ENCODE measurements at regions not wholly inside any gene's neighbourhood (a gene's known extent, or its start where the extent isn't known, plus 50 kb on each side); places are given as distances from the start of the nearest gene placed in this dataset.

GRCh38 chr20:58600756-58601155, 50.3 kb upstream of the STX16 start:
- Mint-ChIP-seq H3K4me3 (no peak overlapping the region), H3K27ac (no peak overlapping the region), H3K9me3 (no peaks in the 10 kb centered on the region), H3K27me3 (peaks cover 2% of the 10 kb centered on the region), H3K36me3 (no peaks in the 10 kb centered on the region), H3K4me1 (no peaks in the 10 kb centered on the region)
- no peak for ATAC-seq (ENCODE audit: low read depth)
- POLR2A ChIA-PET, result no interaction called here
- no peak for DNase-seq

GRCh38 chr20:58599966-58600365, 51.1 kb upstream of the STX16 start:
- H3K27ac Mint-ChIP-seq, result no peak overlapping the region
- DNase-seq, result no peak
- no peaks in the 10 kb centered on the region for H3K36me3 Mint-ChIP-seq
- POLR2A ChIA-PET, result no interaction called here
- H3K4me1 Mint-ChIP-seq, result no peaks in the 10 kb centered on the region
- no peak for ATAC-seq (ENCODE audit: low read depth)
- H3K9me3 Mint-ChIP-seq, result no peaks in the 10 kb centered on the region
- no peak overlapping the region for H3K4me3 Mint-ChIP-seq
- peaks cover 2% of the 10 kb centered on the region for H3K27me3 Mint-ChIP-seq

GRCh38 chr20:58598211-58599015, 52.7 kb upstream of the STX16 start:
- Mint-ChIP-seq H3K4me3 (no peak overlapping the region), H3K27ac (no peak overlapping the region), H3K27me3 (peaks cover 2% of the 10 kb centered on the region), H3K4me1 (no peaks in the 10 kb centered on the region), H3K9me3 (no peaks in the 10 kb centered on the region), H3K36me3 (no peaks in the 10 kb centered on the region)
- DNase-seq, result no peak
- ATAC-seq (ENCODE audit: low read depth), result no peak
- POLR2A ChIA-PET, result no interaction called here

- DNase-seq, result no peak
- H3K27me3 Mint-ChIP-seq, result peaks cover 2% of the 10 kb centered on the region
- H3K4me3 Mint-ChIP-seq, result no peak overlapping the region
- POLR2A ChIA-PET, result no interaction called here
- no peak for ATAC-seq (ENCODE audit: low read depth)
- H3K4me1 Mint-ChIP-seq, result no peaks in the 10 kb centered on the region
- H3K27ac Mint-ChIP-seq, result no peak overlapping the region
- H3K9me3 Mint-ChIP-seq, result no peaks in the 10 kb centered on the region
- H3K36me3 Mint-ChIP-seq, result no peaks in the 10 kb centered on the region
Measured at GRCh38 chr20:58597249-58597891, 53.7 kb upstream of the STX16 start.

GRCh38 chr20:58596750-58597248, 54.3 kb upstream of the STX16 start:
- no peaks in the 10 kb centered on the region for H3K9me3 Mint-ChIP-seq
- H3K4me1 Mint-ChIP-seq, result no peaks in the 10 kb centered on the region
- POLR2A ChIA-PET, result no interaction called here
- no peaks in the 10 kb centered on the region for H3K36me3 Mint-ChIP-seq
- DNase-seq (no peak), ATAC-seq (ENCODE audit: low read depth) (no peak)
- H3K4me3 Mint-ChIP-seq, result no peak overlapping the region
- peaks cover 2% of the 10 kb centered on the region for H3K27me3 Mint-ChIP-seq
- H3K27ac Mint-ChIP-seq, result no peak overlapping the region

GRCh38 chr20:58596244-58596643, 54.8 kb upstream of the STX16 start:
- POLR2A ChIA-PET, result no interaction called here
- Mint-ChIP-seq H3K4me3 (no peak overlapping the region), H3K27ac (no peak overlapping the region), H3K9me3 (no peaks in the 10 kb centered on the region), H3K4me1 (no peaks in the 10 kb centered on the region), H3K27me3 (peaks cover 2% of the 10 kb centered on the region), H3K36me3 (no peaks in the 10 kb centered on the region)
- DNase-seq, result no peak
- ATAC-seq (ENCODE audit: low read depth), result no peak

GRCh38 chr20:58595167-58595566, 55.9 kb upstream of the STX16 start:
- H3K36me3 Mint-ChIP-seq, result no peaks in the 10 kb centered on the region
- no peak overlapping the region for H3K27ac Mint-ChIP-seq
- no peak for DNase-seq
- H3K9me3 Mint-ChIP-seq, result no peaks in the 10 kb centered on the region
- no peak overlapping the region for H3K4me3 Mint-ChIP-seq
- POLR2A ChIA-PET, result no interaction called here
- H3K27me3 Mint-ChIP-seq, result peaks cover 2% of the 10 kb centered on the region
- H3K4me1 Mint-ChIP-seq, result no peaks in the 10 kb centered on the region
- no peak for ATAC-seq (ENCODE audit: low read depth)

GRCh38 chr20:58593880-58594638, 57.0 kb upstream of the STX16 start:
- DNase-seq (no peak), ATAC-seq (ENCODE audit: low read depth) (no peak)
- Mint-ChIP-seq H3K27ac (no peak overlapping the region), H3K36me3 (no peaks in the 10 kb centered on the region), H3K4me3 (no peak overlapping the region), H3K4me1 (no peaks in the 10 kb centered on the region), H3K9me3 (no peaks in the 10 kb centered on the region), H3K27me3 (peaks cover 2% of the 10 kb centered on the region)
- POLR2A ChIA-PET, result no interaction called here

GRCh38 chr20:58592076-58592695, 58.9 kb upstream of the STX16 start:
- ATAC-seq (ENCODE audit: low read depth), result no peak
- H3K36me3 Mint-ChIP-seq, result no peaks in the 10 kb centered on the region
- POLR2A ChIA-PET, result no interaction called here

GRCh38 chr20:58590679-58591473, 60.2 kb upstream of the STX16 start:
- DNase-seq (no peak), ATAC-seq (ENCODE audit: low read depth) (no peak)
- POLR2A ChIA-PET, result no interaction called here

More at GRCh38 chr20:58592076-58592695, 58.9 kb upstream of the STX16 start:
- Mint-ChIP-seq H3K27me3 (peaks cover under 1% of the 10 kb centered on the region), H3K9me3 (no peaks in the 10 kb centered on the region), H3K4me3 (no peak overlapping the region), H3K27ac (no peak overlapping the region), H3K4me1 (no peaks in the 10 kb centered on the region)
- DNase-seq, result no peak

GRCh38 chr20:58587467-58587866, 63.6 kb upstream of the STX16 start:
- Mint-ChIP-seq H3K4me1 (no peaks in the 10 kb centered on the region), H3K36me3 (no peaks in the 10 kb centered on the region), H3K4me3 (no peak overlapping the region), H3K9me3 (peaks cover 5% of the 10 kb centered on the region), H3K27ac (no peak overlapping the region), H3K27me3 (peaks cover 8% of the 10 kb centered on the region)
- ATAC-seq (ENCODE audit: low read depth) (no peak), DNase-seq (no peak)
- POLR2A ChIA-PET, result no interaction called here

More at GRCh38 chr20:58590679-58591473, 60.2 kb upstream of the STX16 start:
- no peaks in the 10 kb centered on the region for H3K4me1 Mint-ChIP-seq
- no peak overlapping the region for H3K27ac Mint-ChIP-seq
- no peaks in the 10 kb centered on the region for H3K36me3 Mint-ChIP-seq
- H3K9me3 Mint-ChIP-seq, result no peaks in the 10 kb centered on the region
- no peak overlapping the region for H3K4me3 Mint-ChIP-seq
- H3K27me3 Mint-ChIP-seq, result peaks cover 4% of the 10 kb centered on the region

GRCh38 chr20:58586565-58587093, 64.5 kb upstream of the STX16 start:
- H3K27ac Mint-ChIP-seq, result no peak overlapping the region
- H3K4me3 Mint-ChIP-seq, result no peak overlapping the region
- no peaks in the 10 kb centered on the region for H3K4me1 Mint-ChIP-seq
- peaks cover 10% of the 10 kb centered on the region for H3K27me3 Mint-ChIP-seq
- H3K9me3 Mint-ChIP-seq, result peaks cover 12% of the 10 kb centered on the region
- no peaks in the 10 kb centered on the region for H3K36me3 Mint-ChIP-seq
- POLR2A ChIA-PET, result no interaction called here
- no peak for ATAC-seq (ENCODE audit: low read depth)
- no peak for DNase-seq
